ENCODE measurements at regions not wholly inside any gene's neighbourhood (a gene's known extent, or its start where the extent isn't known, plus 50 kb on each side); places are given as distances from the start of the nearest gene placed in this dataset.

DNA sequence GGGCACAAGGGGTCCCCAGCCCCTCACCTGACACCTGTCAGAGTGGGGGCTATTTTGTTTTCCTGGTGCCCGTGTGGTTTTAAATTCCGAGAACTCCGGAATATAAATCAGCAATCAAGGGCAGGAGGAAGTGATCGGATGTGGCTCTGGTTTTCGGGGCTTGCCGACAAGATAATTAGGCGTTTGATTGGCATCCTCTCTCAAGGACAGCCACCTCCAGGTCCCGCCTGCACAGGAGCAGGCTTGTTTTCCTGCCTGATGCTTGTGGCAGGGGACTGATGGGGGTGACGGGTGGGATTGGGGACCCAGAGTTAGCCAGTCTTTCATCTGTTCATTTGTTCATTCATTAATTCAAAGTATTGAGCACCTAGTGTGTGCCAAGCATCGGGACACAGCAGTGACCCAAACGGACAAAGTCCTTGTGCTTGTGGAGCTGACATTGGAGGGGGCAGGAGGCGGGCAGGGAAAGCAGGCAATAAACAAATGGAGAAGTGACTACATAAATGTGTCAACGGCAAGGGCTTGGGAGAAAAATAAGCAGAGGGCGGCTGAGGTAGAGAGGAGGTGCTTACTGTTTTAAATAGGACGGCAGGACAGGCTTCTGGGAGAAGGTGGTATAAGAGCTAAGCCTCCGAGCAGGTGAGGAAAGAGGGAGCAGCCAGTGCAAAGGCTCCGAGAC is 166.5 kb downstream of the PHETA1 start:
- Histone ChIP-seq H3K36me3 (ENCODE audit: control insufficient read depth in 4 of 4, insufficient read depth in 4 of 4, low read length in 4 of 4) (no peaks in the 10 kb centered on the region), H3K4me3 (no peak overlapping the region), H3K27ac (ENCODE audit: low read depth in 1 of 2, low read length in 1 of 2) (no peak overlapping the region), H3K9me3 (ENCODE audit: control insufficient read depth in 4 of 4, insufficient read depth in 3 of 4, low read length in 3 of 4) (no peaks in the 10 kb centered on the region), H3K9ac (ENCODE audit: insufficient read depth in 1 of 2, low read length in 2 of 2) (no peak overlapping the region), H3K4me1 (ENCODE audit: control insufficient read depth in 5 of 5, insufficient read depth in 5 of 5, low read length in 5 of 5) (peaks cover 0 to 15% (median 6%) of the 10 kb centered on the region in 5 donors), H3K27me3 (ENCODE audit: control insufficient read depth in 3 of 3, insufficient read depth in 3 of 3, low read length in 2 of 3) (peaks cover 6 to 21% (median 19%) of the 10 kb centered on the region in 3 donors)
- DNase-seq (no peak), ATAC-seq (ENCODE audit: insufficient read depth, low FRiP score) (no peak)
- TF ChIP-seq CTCF (IDR thresholded peaks at IDR 0.05; ENCODE audit: control extremely low read depth, extremely low read depth) = no peak
- 47 to 52% methylated on average over 17 of the region's 17 CpGs for WGBS, 2 donors

- Histone ChIP-seq H3K9me3 (ENCODE audit: control insufficient read depth in 4 of 4, insufficient read depth in 3 of 4, low read length in 3 of 4) (no peaks in the 10 kb centered on the region), H3K36me3 (ENCODE audit: control insufficient read depth in 4 of 4, insufficient read depth in 4 of 4, low read length in 4 of 4) (no peaks in the 10 kb centered on the region), H3K4me3 (no peak overlapping the region), H3K27me3 (ENCODE audit: control insufficient read depth in 3 of 3, insufficient read depth in 3 of 3, low read length in 2 of 3) (peaks cover 6 to 20% (median 18%) of the 10 kb centered on the region in 3 donors), H3K27ac (ENCODE audit: low read depth in 1 of 2, low read length in 1 of 2) (no peak overlapping the region), H3K9ac (ENCODE audit: insufficient read depth in 1 of 2, low read length in 2 of 2) (no peak overlapping the region), H3K4me1 (ENCODE audit: control insufficient read depth in 5 of 5, insufficient read depth in 5 of 5, low read length in 5 of 5) (peaks cover 0 to 15% (median 6%) of the 10 kb centered on the region in 5 donors)
- DNase-seq = no peak
- WGBS, 2 donors = 65 to 72% methylated on average over 11 of the region's 11 CpGs
- TF ChIP-seq CTCF (IDR thresholded peaks at IDR 0.05; ENCODE audit: control extremely low read depth, extremely low read depth) = no peak
- ATAC-seq (ENCODE audit: insufficient read depth, low FRiP score) = no peak
Observed at GRCh38 chr12:111201495-111202236, 167.2 kb downstream of the PHETA1 start.

DNA sequence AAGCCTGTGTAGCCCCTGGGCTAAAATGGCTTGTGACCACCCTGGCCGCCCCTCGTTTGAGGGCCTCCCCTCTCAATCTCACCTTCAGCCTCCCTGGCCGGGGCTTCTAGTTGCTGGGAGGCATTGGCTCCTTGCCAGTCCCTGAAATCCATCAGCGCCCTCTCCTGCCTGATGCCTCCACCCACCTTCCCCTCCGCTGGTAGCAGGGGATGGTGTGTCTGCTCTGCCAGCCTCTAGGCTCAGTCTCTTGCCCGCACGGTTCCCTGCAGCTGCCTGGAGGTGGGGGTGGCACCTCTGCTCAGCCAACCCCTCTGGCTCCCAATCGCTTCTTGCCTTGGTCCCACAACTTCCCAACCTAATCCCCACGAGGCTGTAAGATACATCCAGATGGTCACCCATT is 167.9 kb downstream of the PHETA1 start:
- WGBS, 2 donors = 37 to 49% methylated on average over 9 of the region's 9 CpGs
- Histone ChIP-seq H3K9me3 (ENCODE audit: control insufficient read depth in 4 of 4, insufficient read depth in 3 of 4, low read length in 3 of 4) (no peaks in the 10 kb centered on the region), H3K9ac (ENCODE audit: insufficient read depth in 1 of 2, low read length in 2 of 2) (no peak overlapping the region), H3K27ac (ENCODE audit: low read depth in 1 of 2, low read length in 1 of 2) (no peak overlapping the region), H3K4me1 (ENCODE audit: control insufficient read depth in 5 of 5, insufficient read depth in 5 of 5, low read length in 5 of 5) (peaks cover 0 to 15% (median 6%) of the 10 kb centered on the region in 5 donors), H3K4me3 (no peak overlapping the region), H3K27me3 (ENCODE audit: control insufficient read depth in 3 of 3, insufficient read depth in 3 of 3, low read length in 2 of 3) (peaks cover 6 to 14% (median 13%) of the 10 kb centered on the region in 3 donors), H3K36me3 (ENCODE audit: control insufficient read depth in 4 of 4, insufficient read depth in 4 of 4, low read length in 4 of 4) (no peaks in the 10 kb centered on the region)
- no peak for TF ChIP-seq CTCF (IDR thresholded peaks at IDR 0.05; ENCODE audit: control extremely low read depth, extremely low read depth)
- ATAC-seq (ENCODE audit: insufficient read depth, low FRiP score) = no peak
- DNase-seq = no peak

Data from lung (tissue), 11 donors.